Endothelial cell (in vitro differentiated cells): ENCODE measurements at regions not wholly inside any gene's neighbourhood (a gene's known extent, or its start where the extent isn't known, plus 50 kb on each side); places are given as distances from the start of the nearest gene placed in this dataset.

Experiments
- DNase-seq: peaks from one replicate; pipeline ENCODE4 v3.0.0; 2021; ENCODE audit warnings: low spot score
- H3K27ac Mint-ChIP-seq: one replicate; pipeline ENCODE4 v1.8.0; 2021; ENCODE audit warnings: mixed read lengths, inconsistent platforms; ENCODE audit not compliant: unreplicated experiment
- H3K27me3 Mint-ChIP-seq: one replicate; pipeline ENCODE4 v1.8.0; 2021; ENCODE audit warnings: mild to moderate bottlenecking, moderate library complexity, mixed read lengths, inconsistent platforms; ENCODE audit not compliant: unreplicated experiment
- H3K36me3 Mint-ChIP-seq: one replicate; pipeline ENCODE4 v1.8.0; 2021; ENCODE audit warnings: mild to moderate bottlenecking, low read depth, mixed read lengths, inconsistent platforms; ENCODE audit not compliant: unreplicated experiment
- H3K4me1 Mint-ChIP-seq: one replicate; pipeline ENCODE4 v1.8.0; 2021; ENCODE audit warnings: mild to moderate bottlenecking, mixed read lengths, inconsistent platforms; ENCODE audit not compliant: unreplicated experiment
- H3K4me3 Mint-ChIP-seq: one replicate; pipeline ENCODE4 v1.8.0; 2021; ENCODE audit warnings: mild to moderate bottlenecking, mixed read lengths, inconsistent platforms; ENCODE audit not compliant: unreplicated experiment
- H3K9me3 Mint-ChIP-seq: one replicate; pipeline ENCODE4 v1.8.0; 2021; ENCODE audit warnings: mixed read lengths, inconsistent platforms; ENCODE audit not compliant: unreplicated experiment
- CTCF ChIP-seq: fragments of 200-600 bp; sonication (generic); IDR thresholded peaks from one replicate; pipeline ENCODE4 v1.5.0; 2021; ENCODE audit warnings: antibody characterized with exemption; ENCODE audit not compliant: unreplicated experiment

DNA sequence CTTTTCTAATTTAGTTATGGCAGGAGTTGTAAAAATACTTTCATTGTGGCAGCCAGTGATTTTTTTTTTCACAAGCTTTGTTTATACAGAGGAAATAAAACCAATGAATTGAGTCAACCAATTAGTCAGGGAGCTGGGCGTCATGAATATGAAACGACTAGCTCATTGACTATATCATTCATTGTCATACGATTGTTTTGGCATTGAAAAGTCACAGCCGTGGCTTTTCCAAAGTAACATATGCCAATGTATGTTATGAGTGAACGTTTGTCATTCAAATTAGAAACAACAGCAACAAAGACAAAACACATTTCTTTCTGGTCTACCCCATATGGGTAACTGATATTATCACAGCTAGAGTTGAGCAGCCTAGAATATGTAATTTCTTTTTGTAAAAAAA is 810.6 kb downstream of the EPHA7 start:
- Mint-ChIP-seq H3K36me3 (no peaks in the 10 kb centered on the region), H3K4me1 (no peaks in the 10 kb centered on the region), H3K27me3 (no peaks in the 10 kb centered on the region), H3K27ac (no peak overlapping the region), H3K9me3 (no peaks in the 10 kb centered on the region), H3K4me3 (no peak overlapping the region)
- no peak for TF ChIP-seq CTCF
- no peak for DNase-seq

DNA sequence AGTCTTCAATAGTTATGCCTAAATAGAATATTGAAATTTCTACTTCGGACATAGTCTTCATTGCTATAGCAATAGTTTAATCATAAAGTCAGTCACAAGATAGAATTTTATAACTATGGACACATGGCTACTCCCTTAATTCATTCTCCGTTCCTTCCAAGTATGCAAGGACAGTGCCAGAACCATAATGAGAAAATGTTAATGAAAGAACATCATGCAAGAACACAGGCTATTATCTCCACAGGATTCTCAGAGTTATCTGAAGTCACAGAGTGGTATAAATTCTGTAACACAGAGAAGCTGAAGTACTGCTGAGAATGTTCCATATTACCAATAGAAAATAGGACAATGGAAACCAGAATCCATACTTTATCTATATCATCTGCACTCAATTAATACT is 826.2 kb downstream of the EPHA7 start:
- Mint-ChIP-seq H3K27me3 (no peaks in the 10 kb centered on the region), H3K4me1 (no peaks in the 10 kb centered on the region), H3K9me3 (no peaks in the 10 kb centered on the region), H3K4me3 (no peak overlapping the region), H3K27ac (no peak overlapping the region), H3K36me3 (no peaks in the 10 kb centered on the region)
- TF ChIP-seq CTCF: no peak
- DNase-seq: no peak

DNA sequence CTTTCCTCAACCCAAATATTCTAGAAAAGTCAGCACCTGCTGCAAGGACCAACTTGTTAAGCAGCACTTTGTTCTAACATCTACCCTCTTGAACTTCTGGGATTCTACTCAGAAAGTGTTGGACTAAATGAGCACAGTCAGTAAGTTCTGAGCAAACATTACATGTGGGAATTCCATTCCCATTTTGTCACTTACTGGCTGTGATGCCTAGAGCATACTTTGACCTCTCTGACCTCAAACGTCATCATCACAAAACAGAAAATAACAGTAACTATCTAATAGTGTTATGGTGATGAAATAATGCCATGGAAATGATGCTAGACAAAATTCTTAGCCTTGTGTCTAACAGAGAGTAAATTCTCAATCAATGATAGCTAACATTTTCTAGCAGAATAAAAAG is 829.4 kb downstream of the EPHA7 start:
- H3K36me3 Mint-ChIP-seq: no peaks in the 10 kb centered on the region
- H3K4me3 Mint-ChIP-seq: no peak overlapping the region
- H3K4me1 Mint-ChIP-seq: peaks cover 8% of the 10 kb centered on the region
- no peaks in the 10 kb centered on the region for H3K27me3 Mint-ChIP-seq
- no peak for DNase-seq
- H3K27ac Mint-ChIP-seq: no peak overlapping the region
- H3K9me3 Mint-ChIP-seq: no peaks in the 10 kb centered on the region
- TF ChIP-seq CTCF: no peak

GRCh38 chr6:92588148-92588547 is 831.2 kb downstream of the EPHA7 start:
- H3K27ac Mint-ChIP-seq: no peak overlapping the region
- peaks cover 8% of the 10 kb centered on the region for H3K4me1 Mint-ChIP-seq
- H3K9me3 Mint-ChIP-seq: no peaks in the 10 kb centered on the region

DNA sequence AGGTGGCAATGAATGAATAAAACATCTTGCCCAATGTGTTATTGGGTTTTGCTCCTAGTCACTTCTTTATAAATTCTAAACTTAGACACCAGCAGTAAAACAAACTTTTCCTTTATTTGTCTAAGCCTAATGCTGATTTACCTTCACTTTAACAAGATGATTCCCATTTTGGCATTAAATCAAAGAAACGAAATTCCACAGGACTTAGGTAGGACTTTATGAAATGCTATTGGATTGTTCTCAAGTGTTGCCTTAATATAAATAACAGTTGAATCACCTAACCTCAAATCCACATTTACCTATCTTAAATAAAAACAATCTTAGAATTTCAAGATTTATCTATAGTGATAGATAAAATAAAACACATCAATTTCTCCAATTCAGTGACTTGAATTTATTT is 831.8 kb downstream of the EPHA7 start:
- Mint-ChIP-seq H3K9me3 (no peaks in the 10 kb centered on the region), H3K36me3 (no peaks in the 10 kb centered on the region), H3K4me1 (peaks cover 8% of the 10 kb centered on the region), H3K27ac (no peak overlapping the region), H3K4me3 (no peak overlapping the region), H3K27me3 (no peaks in the 10 kb centered on the region)
- TF ChIP-seq CTCF: no peak
- no peak for DNase-seq

More at GRCh38 chr6:92588148-92588547, 831.2 kb downstream of the EPHA7 start:
- no peak for TF ChIP-seq CTCF
- Mint-ChIP-seq H3K27me3 (no peaks in the 10 kb centered on the region), H3K36me3 (no peaks in the 10 kb centered on the region), H3K4me3 (no peak overlapping the region)
- DNase-seq: no peak
